Liver (tissue), 8 donors: ENCODE measurements at regions not wholly inside any gene's neighbourhood (a gene's known extent, or its start where the extent isn't known, plus 50 kb on each side); places are given as distances from the start of the nearest gene placed in this dataset.

Experiments used
- DNase-seq: peaks from one replicate; pipeline ENCODE4 v3.0.0-alpha.2; 2017; ENCODE audit warnings: low spot score
- H3K27ac ChIP-seq, 2 donors: one replicate each; pipeline ENCODE4 v1.7.0; 2013; ENCODE audit warnings: inconsistent platforms in 2 of 2, low read length in 2 of 2, control low read depth in 1 of 2, low read depth in 1 of 2, mild to moderate bottlenecking in 1 of 2
- H3K27me3 ChIP-seq, 4 donors: one replicate each; pipeline versions ENCODE4 v1.6.1 to v1.7.0; 2013; ENCODE audit warnings: low read length in 3 of 4, inconsistent platforms in 1 of 4, mild to moderate bottlenecking in 1 of 4, moderate library complexity in 1 of 4; ENCODE audit not compliant: control insufficient read depth in 4 of 4, insufficient read depth in 4 of 4
- H3K36me3 ChIP-seq, 4 donors: one replicate each; pipeline versions ENCODE4 v1.6.1 to v1.7.0; 2013; ENCODE audit warnings: low read length in 3 of 4, mild to moderate bottlenecking in 3 of 4, low read depth in 1 of 4, moderate library complexity in 1 of 4; ENCODE audit not compliant: control insufficient read depth in 4 of 4, insufficient read depth in 3 of 4
- H3K4me1 ChIP-seq, 4 donors: one replicate each; pipeline versions ENCODE4 v1.6.1 to v1.7.0; 2013; ENCODE audit warnings: low read length in 3 of 4, mild to moderate bottlenecking in 3 of 4, moderate library complexity in 1 of 4; ENCODE audit not compliant: control insufficient read depth in 4 of 4, insufficient read depth in 4 of 4
- H3K4me3 ChIP-seq, 3 donors: one replicate each; pipeline versions ENCODE4 v1.6.1 to v1.7.0; 2013; ENCODE audit warnings: low read length in 3 of 3, control low read depth in 1 of 3, low read depth in 1 of 3, mild to moderate bottlenecking in 1 of 3
- H3K9ac ChIP-seq, 2 donors: one replicate each; pipeline ENCODE4 v1.7.0; 2013; ENCODE audit warnings: low read length in 2 of 2, mild to moderate bottlenecking in 2 of 2, moderate library complexity in 2 of 2, control low read depth in 1 of 2, low read depth in 1 of 2
- H3K9me3 ChIP-seq, 4 donors: one replicate each; pipeline versions ENCODE4 v1.6.1 to v1.7.0; 2013; ENCODE audit warnings: low read length in 3 of 4; ENCODE audit not compliant: control insufficient read depth in 4 of 4
- CTCF ChIP-seq: fragments of 150-350 bp; IDR thresholded peaks from 2 replicates; pipeline ENCODE4 v1.5.1; 2017; ENCODE audit warnings: improper control_type of control experiment, low read depth, low read length; ENCODE audit not compliant: missing input control
- EGR1 ChIP-seq, 2 donors: IDR thresholded peaks; 2 replicates each; pipeline ENCODE4 v1.6.1; 2016 to 2018; ENCODE audit warnings: antibody characterized with exemption in 2 of 2, low read depth in 2 of 2
- FOXA1 ChIP-seq: IDR thresholded peaks from 2 replicates; pipeline ENCODE4 v1.6.1; 2016; ENCODE audit warnings: antibody characterized with exemption
- FOXA2 ChIP-seq: IDR thresholded peaks from 2 replicates; pipeline ENCODE4 v1.6.1; 2016; ENCODE audit warnings: antibody characterized with exemption
- GABPA ChIP-seq, 2 donors: IDR thresholded peaks in 1 of 2; conservative IDR thresholded peaks in 1 of 2; 2 replicates each; pipeline ENCODE4 v1.6.1; 2016; ENCODE audit warnings: antibody characterized with exemption in 2 of 2, mild to moderate bottlenecking in 1 of 2, moderate library complexity in 1 of 2
- HNF4A ChIP-seq, 2 donors: conservative IDR thresholded peaks; 2 replicates each; pipeline ENCODE4 v1.6.1; 2016; ENCODE audit warnings: antibody characterized with exemption in 2 of 2, mild to moderate bottlenecking in 2 of 2
- HNF4G ChIP-seq: IDR thresholded peaks from 2 replicates; pipeline ENCODE4 v1.6.1; 2016; ENCODE audit warnings: antibody characterized with exemption
- JUND ChIP-seq, 2 donors: IDR thresholded peaks; 2 replicates each; pipeline ENCODE4 v1.6.1; 2016; ENCODE audit warnings: antibody characterized with exemption in 2 of 2
- MAX ChIP-seq: IDR thresholded peaks from 2 replicates; pipeline ENCODE4 v1.6.1; 2016; ENCODE audit warnings: antibody characterized with exemption
- NR2F2 ChIP-seq: IDR thresholded peaks from 2 replicates; pipeline ENCODE4 v1.6.1; 2016; ENCODE audit warnings: antibody characterized with exemption
- RAD21 ChIP-seq, 2 donors: IDR thresholded peaks; 2 replicates each; pipeline ENCODE4 v1.6.1; 2016; ENCODE audit warnings: antibody characterized with exemption in 2 of 2, mild to moderate bottlenecking in 2 of 2
- REST ChIP-seq: IDR thresholded peaks from 2 replicates; pipeline ENCODE4 v1.6.1; 2016; ENCODE audit warnings: antibody characterized with exemption, mild to moderate bottlenecking
- SP1 ChIP-seq: IDR thresholded peaks from 2 replicates; pipeline ENCODE4 v1.6.1; 2018; ENCODE audit warnings: antibody characterized with exemption, mild to moderate bottlenecking
- TAF1 ChIP-seq: conservative IDR thresholded peaks from 2 replicates; pipeline ENCODE4 v1.6.1; 2016; ENCODE audit warnings: antibody characterized with exemption, mild to moderate bottlenecking
- YY1 ChIP-seq: IDR thresholded peaks from 2 replicates; pipeline ENCODE4 v1.6.1; 2016; ENCODE audit warnings: antibody characterized with exemption, mild to moderate bottlenecking
- ZBTB33 ChIP-seq: IDR thresholded peaks from 2 replicates; pipeline ENCODE4 v1.6.1; 2016; ENCODE audit warnings: antibody characterized with exemption
- WGBS: extraction: QIAGEN DNeasy Blood & Tissue Kit; methylation state at CpG from one replicate; pipeline ENCODE4 v1.1.7; 2013; 5-methylcytosine and 5-hydroxymethylcytosine counted together
- TF ChIP-seq, protein P1 (sequence below): IDR thresholded peaks from 2 replicates; pipeline ENCODE4 v1.6.1; 2016; ENCODE audit warnings: antibody characterized with exemption
- donor health status: healthy.
- donor health status: healthy.
- donor health status: healthy.
- donor health status: healthy.
- donor health status: healthy.

DNA sequence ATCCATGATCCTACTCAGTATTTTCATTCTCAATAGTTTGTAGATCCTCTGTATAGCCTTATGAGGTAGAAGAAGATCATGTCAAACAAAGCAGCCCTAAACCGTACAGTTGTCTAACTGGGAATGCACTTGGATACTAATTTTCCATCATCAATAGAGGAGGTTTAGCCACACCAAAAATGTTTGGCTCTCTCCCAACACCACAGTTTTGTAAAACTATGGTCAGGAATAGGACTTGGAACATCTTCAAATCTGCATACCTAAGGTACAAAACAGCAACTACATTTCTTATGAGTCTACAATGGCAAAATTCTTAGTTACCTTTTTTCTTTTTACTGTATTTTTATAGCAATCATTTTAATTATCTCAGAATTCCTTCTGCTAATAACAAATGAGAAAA, 1001.6 kb downstream of the ROBO2 start:
- Histone ChIP-seq H3K9ac (no peak overlapping the region), H3K27ac (no peak overlapping the region)
- WGBS, result 89% methylated on average over 1 of the region's 1 CpG

GRCh38 chr3:78046566-78046965, 1006.7 kb downstream of the ROBO2 start:
- Histone ChIP-seq H3K4me1 (peaks cover 0 to 6% (median 0%) of the 10 kb centered on the region in 4 donors), H3K27ac (no peak overlapping the region), H3K27me3 (no peaks in the 10 kb centered on the region), H3K4me3 (no peak overlapping the region), H3K36me3 (no peaks in the 10 kb centered on the region), H3K9me3 (no peaks in the 10 kb centered on the region), H3K9ac (no peak overlapping the region)
- WGBS, result 89% methylated on average over 6 of the region's 6 CpGs
- no peak for DNase-seq
- no peak for TF ChIP-seq YY1
- no peak for TF ChIP-seq EGR1 (IDR thresholded peaks at IDR 0.05; ENCODE audit: low read depth in 2 of 2)

More for the DNA sequence above, 1001.6 kb downstream of the ROBO2 start:
- TF ChIP-seq CTCF (no peak), MAX (no peak), FOXA2 (no peak), FOXA1 (no peak), NR2F2 (no peak), EGR1 (IDR thresholded peaks at IDR 0.05; ENCODE audit: low read depth in 2 of 2) (no peak), YY1 (no peak), TAF1 (no peak), HNF4A (conservative IDR thresholded peaks at IDR 0.05) (no peak), GABPA (IDR thresholded peaks at IDR 0.05 in 1 of 2, conservative IDR thresholded peaks at IDR 0.05 in 1 of 2) (no peak), HNF4G (no peak), SP1 (no peak), RAD21 (IDR thresholded peaks at IDR 0.05) (no peak), JUND (IDR thresholded peaks at IDR 0.05) (no peak), ZBTB33 (no peak)
- TF ChIP-seq, protein P1, sequence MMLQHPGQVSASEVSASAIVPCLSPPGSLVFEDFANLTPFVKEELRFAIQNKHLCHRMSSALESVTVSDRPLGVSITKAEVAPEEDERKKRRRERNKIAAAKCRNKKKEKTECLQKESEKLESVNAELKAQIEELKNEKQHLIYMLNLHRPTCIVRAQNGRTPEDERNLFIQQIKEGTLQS, result no peak
- no peaks in the 10 kb centered on the region for H3K36me3 ChIP-seq
- H3K27me3 ChIP-seq, result peaks cover 0 to 7% (median 0%) of the 10 kb centered on the region in 4 donors
- no peak overlapping the region for H3K4me3 ChIP-seq
- H3K4me1 ChIP-seq, result no peaks in the 10 kb centered on the region
- no peak for DNase-seq
- no peaks in the 10 kb centered on the region for H3K9me3 ChIP-seq

GRCh38 chr3:78048698-78049097, 1008.8 kb downstream of the ROBO2 start:
- Histone ChIP-seq H3K4me3 (peak overlapping the region; percentile 32 to 44 (median 41)), H3K27ac (no peak overlapping the region), H3K36me3 (no peaks in the 10 kb centered on the region), H3K4me1 (peaks cover 0 to 6% (median 0%) of the 10 kb centered on the region in 4 donors), H3K9me3 (no peaks in the 10 kb centered on the region), H3K27me3 (no peaks in the 10 kb centered on the region), H3K9ac (no peak overlapping the region)
- no peak for DNase-seq
- no peak for TF ChIP-seq RAD21 (IDR thresholded peaks at IDR 0.05)
- no peak for TF ChIP-seq SP1
- no peak for TF ChIP-seq TAF1
- TF ChIP-seq EGR1 (IDR thresholded peaks at IDR 0.05; ENCODE audit: low read depth in 2 of 2), result no peak
- TF ChIP-seq HNF4G, result no peak
- no peak for TF ChIP-seq CTCF
- TF ChIP-seq, protein P1, result no peak
- TF ChIP-seq FOXA1, result no peak
- no peak for TF ChIP-seq REST
- TF ChIP-seq JUND (IDR thresholded peaks at IDR 0.05), result no peak
- WGBS, result 19% methylated on average over 3 of the region's 3 CpGs
